K562 (cell line): ENCODE measurements at regions not wholly inside any gene's neighbourhood (a gene's known extent, or its start where the extent isn't known, plus 50 kb on each side); places are given as distances from the start of the nearest gene placed in this dataset.

Source experiments
- ATAC-seq: fragments of 200-7000 bp; cut with Tn5 transposase; 3 replicates; pipeline ENCODE4 v1.9.1; 2020; ENCODE audit warnings: moderate library complexity
- BruUV-seq: library from RNA; stranded (reverse); fragments of 400-500 nt; replicated peaks from 2 replicates; lab custom pipeline; 2021; lab: Mats Ljungman, UMichigan
- CTCF ChIA-PET: fragments of 300-600 bp; formaldehyde crosslinking; extraction: SDS; loops from one replicate; lab custom pipeline; 2021; ENCODE audit warnings: low intra/inter-chr PET ratio; lab: Yijun Ruan, JAX
- POLR2A ChIA-PET: fragments of 300-600, 350-650 bp; sonication (Branson Sonifier 250); formaldehyde crosslinking; extraction: SDS; loops from one replicate; lab custom pipeline; 2021; ENCODE audit warnings: antibody characterized with exemption, inconsistent platforms; lab: Yijun Ruan, JAX
- DNase-seq, 4 experiments: peaks; one replicate each; pipeline versions ENCODE4 v3.0.0 to v3.0.0-alpha.2; 2011 to 2018; ENCODE audit warnings: low spot score in 3 of 4, mixed read lengths in 3 of 4; ENCODE audit errors: extremely low read depth in 1 of 4
- FAIRE-seq: peaks from 2 replicates; lab custom pipeline; 2011; peaks lifted over from hg19 to GRCh38; lab: Jason Lieb, UNC
- H2AFZ ChIP-seq: 2 replicates; pipeline ENCODE4 v1.6.0; 2011; ENCODE audit warnings: low read depth, low read length, control low read depth, inconsistent platforms
- H3K27ac ChIP-seq: fragments of 200-600 bp; 3 replicates; pipeline ENCODE4 v1.8.0; 2011; ENCODE audit warnings: low read depth, mild to moderate bottlenecking, control low read depth, inconsistent platforms, low read length, moderate library complexity, mixed read lengths; ENCODE audit errors: extremely low read depth
- H3K27me3 ChIP-seq, 2 experiments: fragments of 300-600 bp in 1 of 2; 2 replicates in 1 of 2; 3 replicates in 1 of 2; pipeline versions ENCODE4 v1.6.0 to v1.8.0; 2011; ENCODE audit warnings: inconsistent platforms in 2 of 2, low read length in 2 of 2, mild to moderate bottlenecking in 1 of 2, mixed read lengths in 1 of 2, moderate library complexity in 1 of 2; ENCODE audit not compliant: control insufficient read depth in 2 of 2, insufficient read depth in 2 of 2
- H3K36me3 ChIP-seq: fragments of 300-600 bp; 3 replicates; pipeline ENCODE4 v1.8.0; 2011; ENCODE audit warnings: mild to moderate bottlenecking, low read length, inconsistent platforms; ENCODE audit not compliant: control insufficient read depth, insufficient read depth
- H3K4me1 ChIP-seq, 2 experiments: fragments of 200-600 bp in 1 of 2; replicated peaks in 1 of 2; 2 replicates in 1 of 2; 3 replicates in 1 of 2; pipeline versions ENCODE4 v1.5.1 to v1.8.0; 2011; ENCODE audit warnings: inconsistent platforms in 2 of 2, low read length in 2 of 2, mild to moderate bottlenecking in 1 of 2, mixed read lengths in 1 of 2, moderate library complexity in 1 of 2; ENCODE audit not compliant: control insufficient read depth in 2 of 2, insufficient read depth in 2 of 2
- H3K4me2 ChIP-seq: 2 replicates; pipeline ENCODE4 v1.6.1; 2011; ENCODE audit warnings: low read length, control low read depth, inconsistent platforms, mixed read lengths; ENCODE audit not compliant: insufficient read depth
- H3K4me3 ChIP-seq: fragments of 200-600 bp; sonication (generic), shearing (Covaris generic); 2 replicates; pipeline ENCODE4 v1.5.1; 2016; ENCODE audit warnings: control low read depth, inconsistent platforms
- H3K79me2 ChIP-seq: fragments of 200-600 bp; 3 replicates; pipeline ENCODE4 v1.8.0; 2011; ENCODE audit warnings: low read length, inconsistent platforms; ENCODE audit not compliant: control insufficient read depth, insufficient read depth
- H3K9ac ChIP-seq, 2 experiments: 2 replicates each; pipeline versions ENCODE4 v1.6.0 to v1.6.1; 2011; ENCODE audit warnings: low read depth in 2 of 2, low read length in 2 of 2, control low read depth in 1 of 2, inconsistent platforms in 1 of 2, mild to moderate bottlenecking in 1 of 2, mixed read lengths in 1 of 2; ENCODE audit not compliant: insufficient read depth in 1 of 2
- H3K9me1 ChIP-seq: one replicate; pipeline ENCODE4 v1.6.0; 2011; ENCODE audit warnings: inconsistent platforms, mild to moderate bottlenecking, low read length, moderate library complexity; ENCODE audit not compliant: control insufficient read depth, insufficient read depth
- H3K9me3 ChIP-seq: replicated peaks from 2 replicates; pipeline ENCODE4 v1.5.1; 2011; ENCODE audit warnings: low read depth, low read length, inconsistent platforms; ENCODE audit not compliant: control insufficient read depth, insufficient read depth
- H4K20me1 ChIP-seq: replicated peaks from 2 replicates; pipeline ENCODE4 v1.6.1; 2011; ENCODE audit warnings: low read length, inconsistent platforms, mixed read lengths; ENCODE audit not compliant: control insufficient read depth, insufficient read depth
- GTF2F1 ChIP-seq: IDR thresholded peaks from 2 replicates; pipeline ENCODE4 v1.6.1; 2011; ENCODE audit warnings: low read depth, low read length, improper control_type of control experiment
- MAFK ChIP-seq: IDR thresholded peaks from 2 replicates; pipeline ENCODE4 v1.6.1; 2011; ENCODE audit warnings: low read length, improper control_type of control experiment
- REST ChIP-seq, 2 experiments: fragments of 450-650 bp; formaldehyde crosslinking in 1 of 2; IDR thresholded peaks; 2 replicates each; pipeline versions ENCODE4 v1.4.0 to v1.6.1; 2014 to 2020; ENCODE audit warnings: mild to moderate bottlenecking in 2 of 2, borderline replicate concordance in 1 of 2, low read depth in 1 of 2
- RNF2 ChIP-seq: sonication (generic); IDR thresholded peaks from 2 replicates; pipeline ENCODE4 v1.6.1; 2016
- TFAP4 ChIP-seq: sonication (generic); formaldehyde crosslinking; IDR thresholded peaks from 2 replicates; pipeline ENCODE4 v1.8.0; 2022; ENCODE audit warnings: missing genetic modification reagents, mild to moderate bottlenecking, moderate library complexity, borderline replicate concordance
- XRCC5 ChIP-seq: fragments of 200-400 bp; formaldehyde crosslinking; IDR thresholded peaks from 2 replicates; pipeline ENCODE4 v1.6.1; 2017; ENCODE audit warnings: low read depth, mild to moderate bottlenecking, low read length
- ZKSCAN1 ChIP-seq: fragments of 150-350 bp; IDR thresholded peaks from 2 replicates; pipeline ENCODE4 v1.6.1; 2016; ENCODE audit warnings: low read depth, low read length
- ZKSCAN3 ChIP-seq: fragments of 250-450 bp; sonication (Bioruptor Pico); IDR thresholded peaks from 2 replicates; pipeline ENCODE4 v1.4.0; 2020
- ZNF586 ChIP-seq: fragments of 450-650 bp; formaldehyde crosslinking; conservative IDR thresholded peaks from 2 replicates; pipeline ENCODE4 v1.4.0; 2020; ENCODE audit warnings: mild to moderate bottlenecking, moderate library complexity
- WGBS: fragments of 100-300 bp; shearing (Covaris generic); methylation state at CpG from one replicate; pipeline ENCODE4 v1.1.6; 2016; ENCODE audit warnings: low coverage, mixed read lengths; ENCODE audit not compliant: insufficient coverage; ENCODE audit errors: missing lambda C conversion rate; 5-methylcytosine and 5-hydroxymethylcytosine counted together
- in situ Hi-C: fragments of 300-500 bp; cut with MboI; formaldehyde crosslinking; loops from 4 replicates; pipeline ENCODE4 v1.15.0; 2018; ENCODE audit warnings: inconsistent platforms, mixed read lengths
- intact Hi-C: fragments of 100-400 bp; cut with micrococcal nuclease; formaldehyde crosslinking; loops from 2 replicates; pipeline ENCODE4 v1.14.2; 2022
- TF ChIP-seq, protein P1 (sequence below): sonication (generic); formaldehyde crosslinking; IDR thresholded peaks from 2 replicates; pipeline ENCODE4 v1.8.1; 2023; ENCODE audit warnings: missing genetic modification reagents, mild to moderate bottlenecking, borderline replicate concordance

DNA sequence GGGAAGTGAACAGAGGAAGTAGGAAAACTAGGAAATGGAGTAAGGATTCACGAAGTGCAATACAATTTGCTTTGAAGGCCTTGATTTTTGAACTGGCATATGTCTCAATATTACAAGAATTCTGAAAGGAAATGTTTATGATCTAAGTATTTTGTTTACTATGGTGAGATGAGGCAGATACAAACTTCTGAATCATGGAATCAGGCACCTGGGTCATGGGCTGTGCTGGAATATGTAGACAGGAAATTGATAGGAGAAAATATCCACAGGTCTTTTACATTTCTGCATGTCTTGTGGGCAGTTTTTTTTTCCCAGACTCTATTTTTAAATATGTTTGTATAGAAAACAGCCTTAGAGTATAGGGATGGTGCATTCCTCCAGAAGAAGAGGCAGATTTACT is 117.1 kb downstream of the PPP1R3A start:
- DNase-seq (no peak), FAIRE-seq (no peak), ATAC-seq (no peak)
- no peak overlapping the region for H3K4me3 ChIP-seq
- ChIA-PET POLR2A (no interaction called here), CTCF (no interaction called here)
- BruUV-seq, result no TSS peak
- in situ Hi-C loops (no loop called here), intact Hi-C loops (no loop called here)
- no peaks in the 10 kb centered on the region for H3K27me3 ChIP-seq
- no peaks in the 10 kb centered on the region for H3K4me1 ChIP-seq
- no peak overlapping the region for H3K9ac ChIP-seq
- H3K27ac ChIP-seq, result no peak overlapping the region
- H4K20me1 ChIP-seq, result no peaks in the 10 kb centered on the region
- H3K9me3 ChIP-seq, result 0 out of 2 replicates have a peak, but pooled peaks cover 1% of the 10 kb centered on the region
- H3K9me1 ChIP-seq, result no peaks in the 10 kb centered on the region
- H2AFZ ChIP-seq, result no peak overlapping the region
- H3K36me3 ChIP-seq, result no peaks in the 10 kb centered on the region
- no peaks in the 10 kb centered on the region for H3K79me2 ChIP-seq
- 0% methylated on average over 1 of the region's 1 CpG for WGBS
- no peak overlapping the region for H3K4me2 ChIP-seq
- TF ChIP-seq MAFK, result no peak
- TF ChIP-seq XRCC5, result no peak
- no peak for TF ChIP-seq TFAP4
- TF ChIP-seq RNF2, result no peak
- no peak for TF ChIP-seq ZNF586 (CRISPR knock-in tag)
- TF ChIP-seq, protein P1, sequence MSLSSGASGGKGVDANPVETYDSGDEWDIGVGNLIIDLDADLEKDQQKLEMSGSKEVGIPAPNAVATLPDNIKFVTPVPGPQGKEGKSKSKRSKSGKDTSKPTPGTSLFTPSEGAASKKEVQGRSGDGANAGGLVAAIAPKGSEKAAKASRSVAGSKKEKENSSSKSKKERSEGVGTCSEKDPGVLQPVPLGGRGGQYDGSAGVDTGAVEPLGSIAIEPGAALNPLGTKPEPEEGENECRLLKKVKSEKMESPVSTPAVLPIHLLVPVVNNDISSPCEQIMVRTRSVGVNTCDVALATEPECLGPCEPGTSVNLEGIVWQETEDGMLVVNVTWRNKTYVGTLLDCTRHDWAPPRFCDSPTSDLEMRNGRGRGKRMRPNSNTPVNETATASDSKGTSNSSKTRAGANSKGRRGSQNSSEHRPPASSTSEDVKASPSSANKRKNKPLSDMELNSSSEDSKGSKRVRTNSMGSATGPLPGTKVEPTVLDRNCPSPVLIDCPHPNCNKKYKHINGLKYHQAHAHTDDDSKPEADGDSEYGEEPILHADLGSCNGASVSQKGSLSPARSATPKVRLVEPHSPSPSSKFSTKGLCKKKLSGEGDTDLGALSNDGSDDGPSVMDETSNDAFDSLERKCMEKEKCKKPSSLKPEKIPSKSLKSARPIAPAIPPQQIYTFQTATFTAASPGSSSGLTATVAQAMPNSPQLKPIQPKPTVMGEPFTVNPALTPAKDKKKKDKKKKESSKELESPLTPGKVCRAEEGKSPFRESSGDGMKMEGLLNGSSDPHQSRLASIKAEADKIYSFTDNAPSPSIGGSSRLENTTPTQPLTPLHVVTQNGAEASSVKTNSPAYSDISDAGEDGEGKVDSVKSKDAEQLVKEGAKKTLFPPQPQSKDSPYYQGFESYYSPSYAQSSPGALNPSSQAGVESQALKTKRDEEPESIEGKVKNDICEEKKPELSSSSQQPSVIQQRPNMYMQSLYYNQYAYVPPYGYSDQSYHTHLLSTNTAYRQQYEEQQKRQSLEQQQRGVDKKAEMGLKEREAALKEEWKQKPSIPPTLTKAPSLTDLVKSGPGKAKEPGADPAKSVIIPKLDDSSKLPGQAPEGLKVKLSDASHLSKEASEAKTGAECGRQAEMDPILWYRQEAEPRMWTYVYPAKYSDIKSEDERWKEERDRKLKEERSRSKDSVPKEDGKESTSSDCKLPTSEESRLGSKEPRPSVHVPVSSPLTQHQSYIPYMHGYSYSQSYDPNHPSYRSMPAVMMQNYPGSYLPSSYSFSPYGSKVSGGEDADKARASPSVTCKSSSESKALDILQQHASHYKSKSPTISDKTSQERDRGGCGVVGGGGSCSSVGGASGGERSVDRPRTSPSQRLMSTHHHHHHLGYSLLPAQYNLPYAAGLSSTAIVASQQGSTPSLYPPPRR (CRISPR knock-in tag), result no peak
- TF ChIP-seq ZKSCAN1, result no peak
- TF ChIP-seq REST (IDR thresholded peaks at IDR 0.05; ENCODE audit: borderline replicate concordance), result no peak
- TF ChIP-seq REST (CRISPR knock-in tag; IDR thresholded peaks at IDR 0.05; ENCODE audit: low read depth), result no peak
- no peak for TF ChIP-seq ZKSCAN3 (CRISPR knock-in tag)
- no peak for TF ChIP-seq GTF2F1
